C4-2B (cell line): ENCODE measurements at regions not wholly inside any gene's neighbourhood (a gene's known extent, or its start where the extent isn't known, plus 50 kb on each side); places are given as distances from the start of the nearest gene placed in this dataset.

Experiments used
- ZFX ChIP-seq: fragments of 450-650 bp; IDR thresholded peaks from 2 replicates; pipeline ENCODE4 v1.6.1; 2017
- TF ChIP-seq, protein P1 (sequence below): fragments of 450-650 bp; conservative IDR thresholded peaks from 2 replicates; pipeline ENCODE4 v1.5.1; 2017; ENCODE audit warnings: mild to moderate bottlenecking

DNA sequence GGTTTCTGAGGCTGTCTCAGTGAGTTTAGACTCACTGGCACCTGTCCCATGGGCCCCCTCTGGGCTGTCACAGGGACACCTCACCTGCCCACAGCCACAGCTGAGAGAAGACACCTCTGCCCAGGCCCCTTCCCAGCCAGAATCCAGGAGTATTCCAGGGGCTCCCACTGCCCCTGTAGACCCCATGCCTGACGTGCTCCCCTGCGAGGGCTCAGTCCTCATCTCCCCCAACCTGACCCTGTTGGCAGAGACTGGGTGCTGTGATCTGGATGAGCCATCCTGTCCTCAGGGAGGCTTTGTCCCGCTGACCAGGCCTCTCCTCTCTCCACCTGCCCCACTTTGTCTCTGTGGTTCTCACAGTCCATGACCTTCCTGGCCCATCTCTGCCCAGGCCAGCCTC is 89.4 kb downstream of the DHRS2 start:
- TF ChIP-seq, protein P1, sequence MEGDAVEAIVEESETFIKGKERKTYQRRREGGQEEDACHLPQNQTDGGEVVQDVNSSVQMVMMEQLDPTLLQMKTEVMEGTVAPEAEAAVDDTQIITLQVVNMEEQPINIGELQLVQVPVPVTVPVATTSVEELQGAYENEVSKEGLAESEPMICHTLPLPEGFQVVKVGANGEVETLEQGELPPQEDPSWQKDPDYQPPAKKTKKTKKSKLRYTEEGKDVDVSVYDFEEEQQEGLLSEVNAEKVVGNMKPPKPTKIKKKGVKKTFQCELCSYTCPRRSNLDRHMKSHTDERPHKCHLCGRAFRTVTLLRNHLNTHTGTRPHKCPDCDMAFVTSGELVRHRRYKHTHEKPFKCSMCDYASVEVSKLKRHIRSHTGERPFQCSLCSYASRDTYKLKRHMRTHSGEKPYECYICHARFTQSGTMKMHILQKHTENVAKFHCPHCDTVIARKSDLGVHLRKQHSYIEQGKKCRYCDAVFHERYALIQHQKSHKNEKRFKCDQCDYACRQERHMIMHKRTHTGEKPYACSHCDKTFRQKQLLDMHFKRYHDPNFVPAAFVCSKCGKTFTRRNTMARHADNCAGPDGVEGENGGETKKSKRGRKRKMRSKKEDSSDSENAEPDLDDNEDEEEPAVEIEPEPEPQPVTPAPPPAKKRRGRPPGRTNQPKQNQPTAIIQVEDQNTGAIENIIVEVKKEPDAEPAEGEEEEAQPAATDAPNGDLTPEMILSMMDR: no peak
- TF ChIP-seq ZFX: no peak
